WTC11 (cell line): ENCODE measurements at regions not wholly inside any gene's neighbourhood (a gene's known extent, or its start where the extent isn't known, plus 50 kb on each side); places are given as distances from the start of the nearest gene placed in this dataset.

Experiments
- ATAC-seq: fragments of 200-7000 bp; cut with Tn5 transposase; 2 replicates; pipeline ENCODE4 v1.10.0; 2021; ENCODE audit warnings: mild to moderate bottlenecking, moderate library complexity
- CTCF ChIA-PET: fragments of 300-600 bp; sonication (Branson Sonifier 250); formaldehyde crosslinking; loops from one replicate; lab custom pipeline; 2021; ENCODE audit warnings: antibody characterized with exemption; lab: Charles Lee
- POLR2A ChIA-PET: fragments of 350-600 bp; sonication (Branson Sonifier 250); formaldehyde crosslinking; loops from one replicate; lab custom pipeline; 2021; ENCODE audit warnings: antibody characterized with exemption; lab: Charles Lee
- DNase-seq: peaks from one replicate; pipeline ENCODE4 v3.0.0; 2021; ENCODE audit warnings: low spot score
- H3K27ac Mint-ChIP-seq: 2 replicates; pipeline ENCODE4 v1.8.0; 2021; ENCODE audit warnings: mixed read lengths
- H3K27me3 Mint-ChIP-seq: 2 replicates; pipeline ENCODE4 v1.8.0; 2021; ENCODE audit warnings: low read depth, mild to moderate bottlenecking, moderate library complexity, mixed read lengths
- H3K36me3 Mint-ChIP-seq: 2 replicates; pipeline ENCODE4 v1.8.0; 2021; ENCODE audit warnings: mixed read lengths
- H3K4me1 Mint-ChIP-seq: 2 replicates; pipeline ENCODE4 v1.8.0; 2022; ENCODE audit warnings: mixed read lengths
- H3K4me3 Mint-ChIP-seq: 2 replicates; pipeline ENCODE4 v1.8.0; 2021; ENCODE audit warnings: mild to moderate bottlenecking, moderate library complexity, mixed read lengths
- H3K9me3 Mint-ChIP-seq: 2 replicates; pipeline ENCODE4 v1.8.0; 2021; ENCODE audit warnings: mixed read lengths
- ATF2 ChIP-seq: sonication (generic); formaldehyde crosslinking; IDR thresholded peaks from 2 replicates; pipeline ENCODE4 v1.8.1; 2022; ENCODE audit warnings: low read depth, missing genetic modification reagents, borderline replicate concordance
- CDX4 ChIP-seq: fragments of 250-450 bp; sonication (Bioruptor Pico); IDR thresholded peaks from 2 replicates; pipeline ENCODE4 v1.9.0; 2021; ENCODE audit warnings: moderate library complexity, mild to moderate bottlenecking, inconsistent platforms, borderline replicate concordance
- CTCF ChIP-seq: fragments of 200-600 bp; IDR thresholded peaks from 2 replicates; pipeline ENCODE4 v1.8.0; 2022; ENCODE audit warnings: antibody characterized with exemption
- E2F5 ChIP-seq: sonication (generic); formaldehyde crosslinking; IDR thresholded peaks from 2 replicates; pipeline ENCODE4 v1.8.1; 2022; ENCODE audit warnings: mild to moderate bottlenecking, moderate library complexity, missing genetic modification reagents
- ESRRA ChIP-seq: sonication (generic); formaldehyde crosslinking; IDR thresholded peaks from 2 replicates; pipeline ENCODE4 v1.8.1; 2022; ENCODE audit warnings: mild to moderate bottlenecking, missing genetic modification reagents, borderline replicate concordance
- FOXK1 ChIP-seq: sonication (generic); formaldehyde crosslinking; IDR thresholded peaks from 2 replicates; pipeline ENCODE4 v1.8.0; 2022; ENCODE audit warnings: mild to moderate bottlenecking, moderate library complexity, missing genetic modification reagents
- GTF2I ChIP-seq: fragments of 250-450 bp; sonication (Bioruptor Pico); conservative IDR thresholded peaks from 2 replicates; pipeline ENCODE4 v1.4.0; 2021; ENCODE audit warnings: mild to moderate bottlenecking
- HMGA2 ChIP-seq: fragments of 250-450 bp; sonication (Bioruptor Pico); IDR thresholded peaks from 2 replicates; pipeline ENCODE4 v1.4.0; 2021; ENCODE audit warnings: mild to moderate bottlenecking, moderate library complexity
- MLX ChIP-seq: sonication (generic); formaldehyde crosslinking; IDR thresholded peaks from 2 replicates; pipeline ENCODE4 v1.8.1; 2023; ENCODE audit warnings: mild to moderate bottlenecking, missing genetic modification reagents, moderate library complexity
- NFYB ChIP-seq: sonication (generic); formaldehyde crosslinking; conservative IDR thresholded peaks from 2 replicates; pipeline ENCODE4 v1.8.0; 2022; ENCODE audit warnings: low read depth, missing genetic modification reagents
- SOX15 ChIP-seq: fragments of 250-450 bp; sonication (Bioruptor Pico); IDR thresholded peaks from 2 replicates; pipeline ENCODE4 v1.9.0; 2021; ENCODE audit warnings: mild to moderate bottlenecking
- ZNF121 ChIP-seq: sonication (generic); formaldehyde crosslinking; IDR thresholded peaks from 2 replicates; pipeline ENCODE4 v1.8.0; 2023; ENCODE audit warnings: missing genetic modification reagents
- ZNF263 ChIP-seq: sonication (generic); formaldehyde crosslinking; IDR thresholded peaks from 2 replicates; pipeline ENCODE4 v1.8.1; 2022; ENCODE audit warnings: low read depth, mild to moderate bottlenecking, moderate library complexity, missing genetic modification reagents
- ZNF317 ChIP-seq: sonication (generic); formaldehyde crosslinking; IDR thresholded peaks from 2 replicates; pipeline ENCODE4 v1.8.1; 2023; ENCODE audit warnings: low read depth, mild to moderate bottlenecking, moderate library complexity, missing genetic modification reagents, borderline replicate concordance
- ZNF512 ChIP-seq: sonication (generic); formaldehyde crosslinking; IDR thresholded peaks from 2 replicates; pipeline ENCODE4 v1.8.1; 2022; ENCODE audit warnings: missing genetic modification reagents, borderline replicate concordance
- TF ChIP-seq, protein P1 (sequence below): fragments of 250-450 bp; sonication (Bioruptor Pico); IDR thresholded peaks from 2 replicates; pipeline ENCODE4 v1.9.0; 2021; ENCODE audit warnings: mild to moderate bottlenecking
- TF ChIP-seq, protein P2 (sequence below): sonication (generic); formaldehyde crosslinking; IDR thresholded peaks from 2 replicates; pipeline ENCODE4 v1.8.0; 2022; ENCODE audit warnings: mild to moderate bottlenecking, missing genetic modification reagents
- TF ChIP-seq, protein P3 (sequence below): sonication (generic); formaldehyde crosslinking; IDR thresholded peaks from 2 replicates; pipeline ENCODE4 v1.8.0; 2022; ENCODE audit warnings: mild to moderate bottlenecking, missing genetic modification reagents
- TF ChIP-seq, protein P4 (sequence below): sonication (generic); formaldehyde crosslinking; IDR thresholded peaks from 2 replicates; pipeline ENCODE4 v1.8.1; 2023; ENCODE audit warnings: mild to moderate bottlenecking, missing genetic modification reagents, moderate library complexity

GRCh38 chr3:82883072-82883471, 1121.6 kb upstream of the GBE1 start:
- H3K9me3 Mint-ChIP-seq, result no peaks in the 10 kb centered on the region
- POLR2A ChIA-PET, result no interaction called here
- H3K4me1 Mint-ChIP-seq, result no peaks in the 10 kb centered on the region
- H3K36me3 Mint-ChIP-seq, result no peaks in the 10 kb centered on the region
- no peak overlapping the region for H3K27ac Mint-ChIP-seq
- ATAC-seq (no peak), DNase-seq (no peak)
- TF ChIP-seq, protein P1, sequence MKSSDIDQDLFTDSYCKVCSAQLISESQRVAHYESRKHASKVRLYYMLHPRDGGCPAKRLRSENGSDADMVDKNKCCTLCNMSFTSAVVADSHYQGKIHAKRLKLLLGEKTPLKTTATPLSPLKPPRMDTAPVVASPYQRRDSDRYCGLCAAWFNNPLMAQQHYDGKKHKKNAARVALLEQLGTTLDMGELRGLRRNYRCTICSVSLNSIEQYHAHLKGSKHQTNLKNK (CRISPR knock-in tag), result no peak
- no peak for TF ChIP-seq HMGA2 (CRISPR knock-in tag)
- no peak for TF ChIP-seq SOX15
- no peak for TF ChIP-seq NFYB (CRISPR knock-in tag)
- no peak for TF ChIP-seq CTCF
- no peaks in the 10 kb centered on the region; the same call in 1 of the 2 replicates for H3K27me3 Mint-ChIP-seq
- no peak overlapping the region for H3K4me3 Mint-ChIP-seq
- CTCF ChIA-PET, result no interaction called here

DNA sequence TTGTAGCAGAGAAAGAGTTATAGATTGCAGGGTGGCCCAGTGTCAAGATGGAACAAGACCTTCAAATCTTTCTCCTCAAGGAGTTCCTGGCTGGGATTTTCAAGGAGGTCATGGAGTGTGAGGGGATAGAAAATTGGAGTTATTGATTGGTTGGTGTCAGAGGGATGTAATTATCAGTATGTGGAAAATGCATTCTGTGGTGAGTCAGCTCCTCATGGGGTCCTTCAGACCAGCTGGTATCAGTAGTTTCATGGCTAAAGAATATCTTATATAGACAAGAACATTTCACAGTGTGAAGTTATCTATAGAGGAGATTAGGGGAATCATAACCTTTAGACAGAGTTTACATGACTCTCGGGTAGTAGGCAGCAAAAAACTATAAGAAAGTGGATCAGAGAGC, 1114.0 kb upstream of the GBE1 start:
- H3K9me3 Mint-ChIP-seq, result no peaks in the 10 kb centered on the region
- no peak overlapping the region for H3K27ac Mint-ChIP-seq
- peaks cover 8% of the 10 kb centered on the region for H3K4me1 Mint-ChIP-seq
- H3K27me3 Mint-ChIP-seq, result no peaks in the 10 kb centered on the region
- H3K36me3 Mint-ChIP-seq, result no peaks in the 10 kb centered on the region
- ChIA-PET POLR2A (no interaction called here), CTCF (no interaction called here)
- ATAC-seq, result no peak
- TF ChIP-seq FOXK1 (CRISPR knock-in tag) (no peak), MLX (CRISPR knock-in tag) (no peak), GTF2I (CRISPR knock-in tag) (no peak), ESRRA (CRISPR knock-in tag) (no peak), ZNF263 (CRISPR knock-in tag) (no peak), CDX4 (CRISPR knock-in tag) (no peak), ZNF121 (CRISPR knock-in tag) (no peak), ZNF317 (CRISPR knock-in tag) (no peak)
- TF ChIP-seq, protein P2, sequence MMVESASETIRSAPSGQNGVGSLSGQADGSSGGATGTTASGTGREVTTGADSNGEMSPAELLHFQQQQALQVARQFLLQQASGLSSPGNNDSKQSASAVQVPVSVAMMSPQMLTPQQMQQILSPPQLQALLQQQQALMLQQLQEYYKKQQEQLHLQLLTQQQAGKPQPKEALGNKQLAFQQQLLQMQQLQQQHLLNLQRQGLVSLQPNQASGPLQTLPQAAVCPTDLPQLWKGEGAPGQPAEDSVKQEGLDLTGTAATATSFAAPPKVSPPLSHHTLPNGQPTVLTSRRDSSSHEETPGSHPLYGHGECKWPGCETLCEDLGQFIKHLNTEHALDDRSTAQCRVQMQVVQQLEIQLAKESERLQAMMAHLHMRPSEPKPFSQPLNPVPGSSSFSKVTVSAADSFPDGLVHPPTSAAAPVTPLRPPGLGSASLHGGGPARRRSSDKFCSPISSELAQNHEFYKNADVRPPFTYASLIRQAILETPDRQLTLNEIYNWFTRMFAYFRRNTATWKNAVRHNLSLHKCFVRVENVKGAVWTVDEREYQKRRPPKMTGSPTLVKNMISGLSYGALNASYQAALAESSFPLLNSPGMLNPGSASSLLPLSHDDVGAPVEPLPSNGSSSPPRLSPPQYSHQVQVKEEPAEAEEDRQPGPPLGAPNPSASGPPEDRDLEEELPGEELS (CRISPR knock-in tag), result no peak
- H3K4me3 Mint-ChIP-seq, result no peak overlapping the region
- DNase-seq, result no peak

- peaks cover 6% of the 10 kb centered on the region; the same call in 1 of the 2 replicates for H3K4me1 Mint-ChIP-seq
- H3K9me3 Mint-ChIP-seq, result peaks cover 19% of the 10 kb centered on the region
- ChIA-PET CTCF (interaction anchor here (0.7 kb wide), 1 partner anchor 290 kb away, joined by 3 read pairs; no protein-coding TSS in a partner anchor), POLR2A (no interaction called here)
- H3K36me3 Mint-ChIP-seq, result peaks cover 13% of the 10 kb centered on the region
- no peaks in the 10 kb centered on the region for H3K27me3 Mint-ChIP-seq
- DNase-seq (no peak), ATAC-seq (no peak)
- H3K27ac Mint-ChIP-seq, result no peak overlapping the region
- no peak overlapping the region for H3K4me3 Mint-ChIP-seq
- TF ChIP-seq MLX (CRISPR knock-in tag) (no peak), E2F5 (no peak), ATF2 (CRISPR knock-in tag) (no peak), FOXK1 (CRISPR knock-in tag) (no peak), GTF2I (CRISPR knock-in tag) (no peak), ZNF512 (no peak)
- TF ChIP-seq, protein P3, sequence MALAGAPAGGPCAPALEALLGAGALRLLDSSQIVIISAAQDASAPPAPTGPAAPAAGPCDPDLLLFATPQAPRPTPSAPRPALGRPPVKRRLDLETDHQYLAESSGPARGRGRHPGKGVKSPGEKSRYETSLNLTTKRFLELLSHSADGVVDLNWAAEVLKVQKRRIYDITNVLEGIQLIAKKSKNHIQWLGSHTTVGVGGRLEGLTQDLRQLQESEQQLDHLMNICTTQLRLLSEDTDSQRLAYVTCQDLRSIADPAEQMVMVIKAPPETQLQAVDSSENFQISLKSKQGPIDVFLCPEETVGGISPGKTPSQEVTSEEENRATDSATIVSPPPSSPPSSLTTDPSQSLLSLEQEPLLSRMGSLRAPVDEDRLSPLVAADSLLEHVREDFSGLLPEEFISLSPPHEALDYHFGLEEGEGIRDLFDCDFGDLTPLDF (CRISPR knock-in tag), result no peak
- TF ChIP-seq, protein P4, sequence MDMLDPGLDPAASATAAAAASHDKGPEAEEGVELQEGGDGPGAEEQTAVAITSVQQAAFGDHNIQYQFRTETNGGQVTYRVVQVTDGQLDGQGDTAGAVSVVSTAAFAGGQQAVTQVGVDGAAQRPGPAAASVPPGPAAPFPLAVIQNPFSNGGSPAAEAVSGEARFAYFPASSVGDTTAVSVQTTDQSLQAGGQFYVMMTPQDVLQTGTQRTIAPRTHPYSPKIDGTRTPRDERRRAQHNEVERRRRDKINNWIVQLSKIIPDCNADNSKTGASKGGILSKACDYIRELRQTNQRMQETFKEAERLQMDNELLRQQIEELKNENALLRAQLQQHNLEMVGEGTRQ (CRISPR knock-in tag), result no peak
Measured at GRCh38 chr3:82839871-82840270, 1078.4 kb upstream of the GBE1 start.
